ENCODE measurements at regions not wholly inside any gene's neighbourhood (a gene's known extent, or its start where the extent isn't known, plus 50 kb on each side); places are given as distances from the start of the nearest gene placed in this dataset.

DNA sequence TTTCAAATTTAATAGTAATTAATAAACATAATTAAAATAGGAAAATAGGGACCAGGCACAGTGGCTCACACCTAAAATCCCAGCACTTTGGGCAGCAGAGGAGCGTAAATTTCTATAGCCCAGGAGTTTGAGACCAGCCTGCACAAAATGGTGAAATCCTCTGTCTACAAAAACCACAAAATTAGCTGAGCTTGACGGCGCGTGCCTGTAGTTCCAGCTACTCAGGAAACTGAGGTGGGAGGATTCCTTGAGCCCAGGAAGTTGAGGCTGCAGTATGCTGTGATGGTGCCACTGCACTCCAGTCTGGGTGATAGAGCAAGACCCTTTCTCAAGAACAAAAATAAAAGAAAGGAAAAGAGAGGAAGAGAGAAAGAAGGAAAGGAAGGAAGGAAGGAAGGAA, 1387.0 kb upstream of the ADGRB3 start:
- H3K27ac ChIP-seq (ENCODE audit: low read depth, low read length) = no peak overlapping the region
- no peaks in the 10 kb centered on the region for H3K36me3 ChIP-seq (ENCODE audit: insufficient read depth, low read length)
- POLR2A ChIA-PET (ENCODE audit: partially characterized antibody) = no interaction called here
- CTCF ChIA-PET (ENCODE audit: partially characterized antibody) = no interaction called here
- Mint-ChIP-seq H3K4me1 (no peaks in the 10 kb centered on the region), H3K27ac (no peak overlapping the region), H3K27me3 (no peaks in the 10 kb centered on the region), H3K4me3 (no peak overlapping the region), H3K9me3 (peaks cover 0 to 12% (median 8%) of the 10 kb centered on the region in 8 donors), H3K36me3 (no peaks in the 10 kb centered on the region)
- intact Hi-C loops (cut with micrococcal nuclease) = no loop called here
- H3K4me3 ChIP-seq (ENCODE audit: low read length in 2 of 2) = no peak overlapping the region
- H3K4me1 ChIP-seq (ENCODE audit: insufficient read depth, low read length) = no peaks in the 10 kb centered on the region
- no peaks in the 10 kb centered on the region for H3K9me3 ChIP-seq (ENCODE audit: control insufficient read depth in 1 of 2, low read length in 2 of 2)
- DNase-seq = no peak
- H3K27me3 ChIP-seq (ENCODE audit: insufficient read depth, low read length) = no peaks in the 10 kb centered on the region

DNA sequence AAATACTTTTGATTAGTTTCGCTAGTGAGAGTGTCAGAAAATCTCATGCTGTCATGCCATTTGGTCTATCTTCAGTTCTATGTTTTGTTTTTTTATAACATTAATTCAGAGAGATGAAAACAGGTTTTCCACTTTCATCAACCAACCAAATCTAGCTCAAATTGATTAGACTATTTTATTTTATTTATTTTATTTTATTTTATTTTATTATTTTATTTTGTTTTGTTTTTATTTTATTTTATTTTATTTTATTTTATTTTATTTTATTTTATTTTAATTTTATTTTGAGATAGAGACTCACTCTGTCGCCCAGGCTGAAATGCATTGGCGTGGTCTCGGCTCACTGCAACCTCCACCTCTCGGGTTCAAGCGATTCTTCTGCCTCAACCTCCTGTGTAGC, 1391.0 kb upstream of the ADGRB3 start:
- Histone ChIP-seq H3K36me3 (ENCODE audit: insufficient read depth, low read length) (no peaks in the 10 kb centered on the region), H3K9me3 (ENCODE audit: control insufficient read depth in 1 of 2, low read length in 2 of 2) (no peaks in the 10 kb centered on the region), H3K27ac (ENCODE audit: low read depth, low read length) (no peak overlapping the region), H3K27me3 (ENCODE audit: insufficient read depth, low read length) (no peaks in the 10 kb centered on the region), H3K4me3 (ENCODE audit: low read length in 2 of 2) (no peak overlapping the region), H3K4me1 (ENCODE audit: insufficient read depth, low read length) (no peaks in the 10 kb centered on the region)
- H3K27me3 Mint-ChIP-seq = no peaks in the 10 kb centered on the region
- no peak overlapping the region for H3K27ac Mint-ChIP-seq
- POLR2A ChIA-PET (ENCODE audit: partially characterized antibody) = no interaction called here
- intact Hi-C loops (cut with micrococcal nuclease) = no loop called here
- no peaks in the 10 kb centered on the region for H3K4me1 Mint-ChIP-seq
- DNase-seq = no peak
- CTCF ChIA-PET (ENCODE audit: partially characterized antibody) = no interaction called here
- peaks cover 0 to 15% (median 6%) of the 10 kb centered on the region in 8 donors for H3K9me3 Mint-ChIP-seq
- no peaks in the 10 kb centered on the region for H3K36me3 Mint-ChIP-seq
- H3K4me3 Mint-ChIP-seq = no peak overlapping the region

DNA sequence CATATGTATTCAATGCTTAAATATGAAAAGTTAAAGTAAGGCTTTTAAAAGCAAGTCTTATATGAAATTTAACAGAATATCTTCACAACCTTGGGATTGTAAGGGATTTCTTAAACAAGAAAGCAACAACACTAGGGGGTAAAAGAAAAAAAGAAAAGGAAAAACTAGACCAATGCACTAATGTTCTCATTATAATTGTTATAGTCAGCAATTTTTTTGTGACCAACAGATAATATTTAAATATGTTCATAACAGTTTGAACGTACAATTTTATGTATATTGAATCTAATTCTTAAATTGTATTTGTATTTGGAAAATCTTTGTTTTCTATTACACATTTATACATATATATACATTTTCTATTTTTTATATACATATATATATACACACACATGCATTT, 1397.8 kb upstream of the ADGRB3 start:
- peaks cover 0 to 7% (median under 1%) of the 10 kb centered on the region in 8 donors for H3K9me3 Mint-ChIP-seq
- intact Hi-C loops (cut with micrococcal nuclease) = no loop called here
- no peaks in the 10 kb centered on the region for H3K4me1 Mint-ChIP-seq
- ChIA-PET CTCF (ENCODE audit: partially characterized antibody) (no interaction called here), POLR2A (ENCODE audit: partially characterized antibody) (no interaction called here)
- no peak for DNase-seq
- H3K27ac ChIP-seq (ENCODE audit: low read depth, low read length) = no peak overlapping the region
- H3K27ac Mint-ChIP-seq = no peak overlapping the region
- H3K4me1 ChIP-seq (ENCODE audit: insufficient read depth, low read length) = no peaks in the 10 kb centered on the region
- no peaks in the 10 kb centered on the region for H3K27me3 Mint-ChIP-seq
- no peaks in the 10 kb centered on the region for H3K9me3 ChIP-seq (ENCODE audit: control insufficient read depth in 1 of 2, low read length in 2 of 2)
- H3K27me3 ChIP-seq (ENCODE audit: insufficient read depth, low read length) = no peaks in the 10 kb centered on the region
- no peak overlapping the region for H3K4me3 Mint-ChIP-seq
- no peaks in the 10 kb centered on the region for H3K36me3 Mint-ChIP-seq
- H3K4me3 ChIP-seq (ENCODE audit: low read length in 2 of 2) = no peak overlapping the region
- H3K36me3 ChIP-seq (ENCODE audit: insufficient read depth, low read length) = no peaks in the 10 kb centered on the region

DNA sequence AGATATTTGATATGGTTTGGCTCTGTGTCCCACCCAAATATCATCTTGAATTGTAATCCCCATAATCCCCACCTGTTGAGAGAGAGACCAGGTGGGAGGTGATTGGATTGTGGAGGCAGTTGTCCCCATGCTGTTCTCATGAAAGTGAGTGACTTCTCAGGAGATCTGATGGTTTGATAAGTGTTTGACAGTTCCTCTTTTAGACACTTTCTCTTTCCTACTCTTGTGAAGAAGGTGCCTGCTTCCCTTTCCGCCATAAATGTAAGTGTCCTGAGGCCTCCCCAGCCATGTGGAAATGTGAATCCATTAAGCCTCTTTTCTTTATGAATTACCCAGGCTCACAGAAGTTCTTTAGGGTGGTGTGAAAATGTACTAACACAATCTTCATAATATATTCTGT, 1404.0 kb upstream of the ADGRB3 start:
- H3K9me3 Mint-ChIP-seq = peaks cover 0 to 9% (median under 1%) of the 10 kb centered on the region in 8 donors
- Histone ChIP-seq H3K27me3 (ENCODE audit: insufficient read depth, low read length) (no peaks in the 10 kb centered on the region), H3K9me3 (ENCODE audit: control insufficient read depth in 1 of 2, low read length in 2 of 2) (no peaks in the 10 kb centered on the region), H3K4me1 (ENCODE audit: insufficient read depth, low read length) (no peaks in the 10 kb centered on the region), H3K4me3 (ENCODE audit: low read length in 2 of 2) (no peak overlapping the region), H3K36me3 (ENCODE audit: insufficient read depth, low read length) (no peaks in the 10 kb centered on the region), H3K27ac (ENCODE audit: low read depth, low read length) (no peak overlapping the region)
- H3K27ac Mint-ChIP-seq = no peak overlapping the region
- no peaks in the 10 kb centered on the region for H3K4me1 Mint-ChIP-seq
- ChIA-PET POLR2A (ENCODE audit: partially characterized antibody) (no interaction called here), CTCF (ENCODE audit: partially characterized antibody) (no interaction called here)
- no peak overlapping the region for H3K4me3 Mint-ChIP-seq
- H3K27me3 Mint-ChIP-seq = no peaks in the 10 kb centered on the region
- no peak for DNase-seq
- intact Hi-C loops (cut with micrococcal nuclease) = no loop called here
- no peaks in the 10 kb centered on the region for H3K36me3 Mint-ChIP-seq

DNA sequence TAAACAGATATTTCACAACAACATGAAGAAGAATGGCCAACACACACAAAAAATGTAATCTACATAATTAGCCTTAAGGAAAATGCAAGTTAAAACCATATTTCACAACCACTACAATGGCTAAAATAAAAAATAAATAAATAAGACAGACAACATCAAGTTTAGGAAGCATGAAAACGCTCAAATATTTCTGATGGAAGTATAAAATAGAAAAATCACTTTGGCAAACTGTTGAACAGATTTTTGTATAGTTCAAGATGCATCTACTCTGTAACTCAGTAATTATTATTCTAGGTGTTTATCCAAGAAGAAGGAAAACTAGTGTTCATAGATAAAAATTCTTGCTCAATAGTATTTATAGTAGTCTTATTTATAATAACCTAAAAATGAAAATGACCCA, 1410.1 kb upstream of the ADGRB3 start:
- H3K4me1 ChIP-seq (ENCODE audit: insufficient read depth, low read length) = no peaks in the 10 kb centered on the region
- no peak overlapping the region for H3K4me3 ChIP-seq (ENCODE audit: low read length in 2 of 2)
- ChIA-PET CTCF (ENCODE audit: partially characterized antibody) (no interaction called here), POLR2A (ENCODE audit: partially characterized antibody) (no interaction called here)
- H3K4me3 Mint-ChIP-seq = no peak overlapping the region
- H3K36me3 ChIP-seq (ENCODE audit: insufficient read depth, low read length) = no peaks in the 10 kb centered on the region
- H3K9me3 ChIP-seq (ENCODE audit: control insufficient read depth in 1 of 2, low read length in 2 of 2) = no peaks in the 10 kb centered on the region
- no peak overlapping the region for H3K27ac Mint-ChIP-seq
- H3K36me3 Mint-ChIP-seq = no peaks in the 10 kb centered on the region
- no peak for DNase-seq
- H3K27me3 Mint-ChIP-seq = no peaks in the 10 kb centered on the region
- no peak overlapping the region for H3K27ac ChIP-seq (ENCODE audit: low read depth, low read length)
- peaks cover 0 to 17% (median 6%) of the 10 kb centered on the region in 8 donors for H3K9me3 Mint-ChIP-seq
- no peaks in the 10 kb centered on the region for H3K27me3 ChIP-seq (ENCODE audit: insufficient read depth, low read length)
- H3K4me1 Mint-ChIP-seq = no peaks in the 10 kb centered on the region
- intact Hi-C loops (cut with micrococcal nuclease) = no loop called here

DNA sequence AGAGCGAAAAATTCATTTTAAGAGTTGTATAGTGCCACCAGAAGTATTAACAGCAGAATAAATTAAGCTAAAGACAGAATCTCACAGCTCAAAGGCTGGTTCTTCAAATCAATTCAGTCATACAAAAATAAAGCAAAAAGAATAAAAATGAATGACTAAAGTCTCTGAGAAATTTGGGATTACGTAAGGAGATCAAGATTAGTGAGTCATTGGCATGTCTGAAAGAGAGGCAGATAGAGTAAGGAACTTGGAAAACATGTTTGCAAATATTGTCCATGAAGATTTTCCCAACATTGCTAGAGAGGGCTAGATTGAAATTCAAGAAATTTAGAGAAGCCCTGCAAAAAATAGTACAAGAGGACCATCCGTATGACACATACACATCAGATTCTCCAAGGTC, 1413.9 kb upstream of the ADGRB3 start:
- H3K36me3 ChIP-seq (ENCODE audit: insufficient read depth, low read length) = no peaks in the 10 kb centered on the region
- DNase-seq = no peak
- CTCF ChIA-PET (ENCODE audit: partially characterized antibody) = no interaction called here
- no peak overlapping the region for H3K27ac ChIP-seq (ENCODE audit: low read depth, low read length)
- no peaks in the 10 kb centered on the region for H3K4me1 ChIP-seq (ENCODE audit: insufficient read depth, low read length)
- no peaks in the 10 kb centered on the region for H3K9me3 ChIP-seq (ENCODE audit: control insufficient read depth in 1 of 2, low read length in 2 of 2)
- intact Hi-C loops (cut with micrococcal nuclease) = no loop called here
- no peak overlapping the region for H3K4me3 ChIP-seq (ENCODE audit: low read length in 2 of 2)
- H3K27me3 Mint-ChIP-seq = no peaks in the 10 kb centered on the region
- no peaks in the 10 kb centered on the region for H3K36me3 Mint-ChIP-seq
- H3K9me3 Mint-ChIP-seq = peaks cover 0 to 17% (median 6%) of the 10 kb centered on the region in 8 donors
- no peaks in the 10 kb centered on the region for H3K4me1 Mint-ChIP-seq
- H3K27ac Mint-ChIP-seq = no peak overlapping the region
- no peaks in the 10 kb centered on the region for H3K27me3 ChIP-seq (ENCODE audit: insufficient read depth, low read length)
- H3K4me3 Mint-ChIP-seq = no peak overlapping the region
- POLR2A ChIA-PET (ENCODE audit: partially characterized antibody) = no interaction called here

DNA sequence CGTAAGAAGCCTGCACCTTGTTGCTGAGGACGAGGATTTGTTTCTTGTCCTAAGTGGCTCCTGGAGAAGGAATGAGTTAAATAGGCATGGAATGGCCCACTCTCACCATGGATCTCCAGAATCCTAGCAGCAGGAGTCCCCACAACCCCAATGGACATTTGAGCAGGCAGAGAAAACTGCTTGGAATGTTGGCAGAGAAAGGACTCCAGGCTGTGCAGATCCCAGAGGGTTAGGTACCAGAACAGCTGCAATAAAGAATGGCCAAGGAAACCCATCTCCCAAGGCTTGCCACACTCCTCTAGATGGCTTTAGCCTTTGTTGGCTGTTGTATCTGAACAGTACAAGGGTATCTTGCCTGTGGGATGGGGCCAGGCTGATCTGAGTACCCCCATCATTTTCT, 1415.7 kb upstream of the ADGRB3 start:
- intact Hi-C loops (cut with micrococcal nuclease) = no loop called here
- CTCF ChIA-PET (ENCODE audit: partially characterized antibody) = no interaction called here

DNA sequence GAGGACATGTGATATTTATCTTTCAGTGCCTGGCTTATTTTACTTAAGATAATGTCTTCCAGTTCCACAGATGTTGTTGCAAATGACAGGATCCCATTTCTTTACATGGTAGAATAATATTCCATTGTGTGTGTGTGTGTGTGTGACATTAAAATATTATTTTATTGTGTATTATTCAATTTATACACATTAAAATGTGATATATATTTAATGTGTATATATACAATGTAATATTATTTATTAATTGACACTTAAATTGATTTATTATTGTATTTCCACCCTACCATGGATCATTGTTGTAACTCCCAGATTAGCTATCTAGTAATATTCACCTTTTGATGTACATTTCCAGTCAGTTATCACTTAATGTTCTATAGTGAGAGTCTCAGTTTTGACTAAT, 1422.5 kb upstream of the ADGRB3 start:
- no peaks in the 10 kb centered on the region for H3K36me3 Mint-ChIP-seq
- ChIA-PET CTCF (ENCODE audit: partially characterized antibody) (no interaction called here), POLR2A (ENCODE audit: partially characterized antibody) (no interaction called here)
- H3K9me3 Mint-ChIP-seq = peaks cover 0 to 5% (median 3%) of the 10 kb centered on the region in 8 donors
- H3K27me3 ChIP-seq (ENCODE audit: insufficient read depth, low read length) = no peaks in the 10 kb centered on the region
- H3K4me3 Mint-ChIP-seq = no peak overlapping the region
- DNase-seq = no peak
- H3K4me1 ChIP-seq (ENCODE audit: insufficient read depth, low read length) = no peaks in the 10 kb centered on the region
- H3K27ac ChIP-seq (ENCODE audit: low read depth, low read length) = no peak overlapping the region
- intact Hi-C loops (cut with micrococcal nuclease) = no loop called here
- no peaks in the 10 kb centered on the region for H3K9me3 ChIP-seq (ENCODE audit: control insufficient read depth in 1 of 2, low read length in 2 of 2)
- H3K4me3 ChIP-seq (ENCODE audit: low read length in 2 of 2) = no peak overlapping the region
- no peak overlapping the region for H3K27ac Mint-ChIP-seq
- no peaks in the 10 kb centered on the region for H3K36me3 ChIP-seq (ENCODE audit: insufficient read depth, low read length)
- no peaks in the 10 kb centered on the region for H3K27me3 Mint-ChIP-seq
- no peaks in the 10 kb centered on the region for H3K4me1 Mint-ChIP-seq

More for the DNA sequence above, 1415.7 kb upstream of the ADGRB3 start:
- no peaks in the 10 kb centered on the region for H3K27me3 Mint-ChIP-seq
- H3K4me3 ChIP-seq (ENCODE audit: low read length in 2 of 2) = no peak overlapping the region
- H3K36me3 ChIP-seq (ENCODE audit: insufficient read depth, low read length) = no peaks in the 10 kb centered on the region
- DNase-seq = no peak
- POLR2A ChIA-PET (ENCODE audit: partially characterized antibody) = no interaction called here
- no peaks in the 10 kb centered on the region for H3K9me3 ChIP-seq (ENCODE audit: control insufficient read depth in 1 of 2, low read length in 2 of 2)
- no peaks in the 10 kb centered on the region for H3K4me1 ChIP-seq (ENCODE audit: insufficient read depth, low read length)
- H3K27ac Mint-ChIP-seq = no peak overlapping the region
- no peaks in the 10 kb centered on the region for H3K4me1 Mint-ChIP-seq
- no peak overlapping the region for H3K27ac ChIP-seq (ENCODE audit: low read depth, low read length)
- H3K27me3 ChIP-seq (ENCODE audit: insufficient read depth, low read length) = no peaks in the 10 kb centered on the region
- no peak overlapping the region for H3K4me3 Mint-ChIP-seq
- peaks cover 0 to 17% (median 6%) of the 10 kb centered on the region in 8 donors for H3K9me3 Mint-ChIP-seq
- no peaks in the 10 kb centered on the region for H3K36me3 Mint-ChIP-seq
